Ishikawa (cell line): ENCODE measurements at regions not wholly inside any gene's neighbourhood (a gene's known extent, or its start where the extent isn't known, plus 50 kb on each side); places are given as distances from the start of the nearest gene placed in this dataset.

Experiments used
- CEBPB ChIP-seq: IDR thresholded peaks from 2 replicates; pipeline ENCODE4 v1.6.1; 2012
- RAD21 ChIP-seq: IDR thresholded peaks from 2 replicates; pipeline ENCODE4 v1.6.1; 2012; ENCODE audit warnings: low read depth
- YY1 ChIP-seq: IDR thresholded peaks from 2 replicates; pipeline ENCODE4 v1.6.1; 2012; ENCODE audit warnings: low read depth
- ZBTB7A ChIP-seq: IDR thresholded peaks from 2 replicates; pipeline ENCODE4 v1.6.1; 2012; ENCODE audit warnings: low read depth
- TF ChIP-seq, protein P1 (sequence below): IDR thresholded peaks from 2 replicates; pipeline ENCODE4 v1.6.1; 2012; ENCODE audit warnings: low read depth, mild to moderate bottlenecking

DNA sequence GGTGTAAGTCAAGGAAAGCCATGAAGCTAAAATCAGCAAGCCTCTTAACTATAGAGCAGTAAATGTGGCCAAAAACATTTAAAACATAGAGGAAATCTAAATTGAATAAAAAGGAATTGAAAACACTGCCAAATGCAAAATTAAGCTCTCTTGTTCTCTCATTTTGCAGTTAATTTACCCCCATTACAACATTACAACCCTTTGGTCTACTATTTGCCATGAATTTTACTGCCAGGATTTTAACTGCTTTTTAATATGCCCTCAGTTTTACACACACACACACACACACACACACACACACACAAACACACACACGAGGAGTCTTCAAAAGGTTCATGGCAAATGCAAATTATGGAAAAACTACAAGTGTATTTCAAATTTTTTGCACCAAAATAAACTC lies 91.4 kb upstream of the ACO1 start:
- TF ChIP-seq ZBTB7A (no peak), RAD21 (no peak), YY1 (no peak), CEBPB (no peak)
- TF ChIP-seq, protein P1, sequence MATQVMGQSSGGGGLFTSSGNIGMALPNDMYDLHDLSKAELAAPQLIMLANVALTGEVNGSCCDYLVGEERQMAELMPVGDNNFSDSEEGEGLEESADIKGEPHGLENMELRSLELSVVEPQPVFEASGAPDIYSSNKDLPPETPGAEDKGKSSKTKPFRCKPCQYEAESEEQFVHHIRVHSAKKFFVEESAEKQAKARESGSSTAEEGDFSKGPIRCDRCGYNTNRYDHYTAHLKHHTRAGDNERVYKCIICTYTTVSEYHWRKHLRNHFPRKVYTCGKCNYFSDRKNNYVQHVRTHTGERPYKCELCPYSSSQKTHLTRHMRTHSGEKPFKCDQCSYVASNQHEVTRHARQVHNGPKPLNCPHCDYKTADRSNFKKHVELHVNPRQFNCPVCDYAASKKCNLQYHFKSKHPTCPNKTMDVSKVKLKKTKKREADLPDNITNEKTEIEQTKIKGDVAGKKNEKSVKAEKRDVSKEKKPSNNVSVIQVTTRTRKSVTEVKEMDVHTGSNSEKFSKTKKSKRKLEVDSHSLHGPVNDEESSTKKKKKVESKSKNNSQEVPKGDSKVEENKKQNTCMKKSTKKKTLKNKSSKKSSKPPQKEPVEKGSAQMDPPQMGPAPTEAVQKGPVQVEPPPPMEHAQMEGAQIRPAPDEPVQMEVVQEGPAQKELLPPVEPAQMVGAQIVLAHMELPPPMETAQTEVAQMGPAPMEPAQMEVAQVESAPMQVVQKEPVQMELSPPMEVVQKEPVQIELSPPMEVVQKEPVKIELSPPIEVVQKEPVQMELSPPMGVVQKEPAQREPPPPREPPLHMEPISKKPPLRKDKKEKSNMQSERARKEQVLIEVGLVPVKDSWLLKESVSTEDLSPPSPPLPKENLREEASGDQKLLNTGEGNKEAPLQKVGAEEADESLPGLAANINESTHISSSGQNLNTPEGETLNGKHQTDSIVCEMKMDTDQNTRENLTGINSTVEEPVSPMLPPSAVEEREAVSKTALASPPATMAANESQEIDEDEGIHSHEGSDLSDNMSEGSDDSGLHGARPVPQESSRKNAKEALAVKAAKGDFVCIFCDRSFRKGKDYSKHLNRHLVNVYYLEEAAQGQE: no peak
